ENCODE measurements at regions not wholly inside any gene's neighbourhood (a gene's known extent, or its start where the extent isn't known, plus 50 kb on each side); places are given as distances from the start of the nearest gene placed in this dataset.
A peak's percentile ranks its signal among the peaks of the same experiment; 100 is the strongest.

- peaks cover 0 to 20% (median under 1%) of the 10 kb centered on the region in 3 donors for H3K4me1 ChIP-seq
- ATAC-seq = no peak
- H3K27me3 ChIP-seq = no peaks in the 10 kb centered on the region
- H3K36me3 ChIP-seq = no peaks in the 10 kb centered on the region
- WGBS, 2 donors (ENCODE audit: low coverage in 1 of 2) = 66 to 72% methylated on average over 12 of the region's 17 CpGs
- H3K27ac ChIP-seq = no peak overlapping the region
- no peak for TF ChIP-seq POLR2A (IDR thresholded peaks at IDR 0.05)
- TF ChIP-seq EP300 (IDR thresholded peaks at IDR 0.05) = no peak
- no peak for TF ChIP-seq POLR2AphosphoS5 (IDR thresholded peaks at IDR 0.05)
- H3K4me3 ChIP-seq = no peak overlapping the region
- peaks cover 0 to 12% (median 0%) of the 10 kb centered on the region in 3 donors for H3K9me3 ChIP-seq
Observed at GRCh38 chr12:124693111-124693723, 125.8 kb upstream of the NCOR2 start.

DNA sequence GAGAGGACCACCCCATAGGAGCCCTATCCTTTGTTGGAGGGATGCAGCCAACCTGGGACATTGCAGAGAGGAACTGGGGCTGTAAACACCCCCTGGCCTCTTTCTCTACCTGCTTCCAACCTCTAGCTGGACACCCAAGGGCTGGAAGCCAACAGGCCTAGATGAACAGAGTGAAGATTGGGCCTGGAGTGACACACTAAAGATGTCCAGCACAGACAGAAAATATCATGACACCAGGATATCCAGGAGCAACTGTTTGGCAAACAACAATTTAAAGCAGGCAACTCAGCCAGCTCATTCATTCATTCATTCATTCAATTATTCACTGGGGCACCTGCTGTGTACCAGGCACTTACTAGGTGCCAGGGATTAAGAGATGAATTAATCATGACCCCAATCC, 125.0 kb upstream of the NCOR2 start:
- Histone ChIP-seq H3K9me3 (peaks cover 0 to 12% (median 0%) of the 10 kb centered on the region in 3 donors), H3K4me3 (no peak overlapping the region), H3K27me3 (no peaks in the 10 kb centered on the region), H3K36me3 (no peaks in the 10 kb centered on the region), H3K4me1 (peaks cover 0 to 27% (median 8%) of the 10 kb centered on the region in 3 donors), H3K27ac (no peak overlapping the region)
- no peak for TF ChIP-seq POLR2AphosphoS5 (IDR thresholded peaks at IDR 0.05)
- TF ChIP-seq POLR2A (IDR thresholded peaks at IDR 0.05) = no peak
- TF ChIP-seq CTCF (IDR thresholded peaks at IDR 0.05) = no peak
- TF ChIP-seq EP300 (IDR thresholded peaks at IDR 0.05) = no peak
- no peak for ATAC-seq

- Histone ChIP-seq H3K27me3 (no peaks in the 10 kb centered on the region), H3K36me3 (no peaks in the 10 kb centered on the region), H3K9me3 (peaks cover 0 to 12% (median 0%) of the 10 kb centered on the region in 3 donors), H3K27ac (no peak overlapping the region), H3K4me1 (peaks cover 0 to 20% (median 8%) of the 10 kb centered on the region in 3 donors), H3K4me3 (no peak overlapping the region)
- no peak for ATAC-seq
- 100% methylated on average over 1 of the region's 1 CpG; no CpG with 5 or more reads in 1 of the 2 donors for whole genome bisulfite sequencing, 2 donors (ENCODE audit: low coverage in 1 of 2)
- TF ChIP-seq POLR2A (IDR thresholded peaks at IDR 0.05) (no peak), POLR2AphosphoS5 (IDR thresholded peaks at IDR 0.05) (no peak), EP300 (IDR thresholded peaks at IDR 0.05) (no peak), CTCF (IDR thresholded peaks at IDR 0.05) (no peak)
Observed at GRCh38 chr12:124691429-124691828, 124.0 kb upstream of the NCOR2 start.

DNA sequence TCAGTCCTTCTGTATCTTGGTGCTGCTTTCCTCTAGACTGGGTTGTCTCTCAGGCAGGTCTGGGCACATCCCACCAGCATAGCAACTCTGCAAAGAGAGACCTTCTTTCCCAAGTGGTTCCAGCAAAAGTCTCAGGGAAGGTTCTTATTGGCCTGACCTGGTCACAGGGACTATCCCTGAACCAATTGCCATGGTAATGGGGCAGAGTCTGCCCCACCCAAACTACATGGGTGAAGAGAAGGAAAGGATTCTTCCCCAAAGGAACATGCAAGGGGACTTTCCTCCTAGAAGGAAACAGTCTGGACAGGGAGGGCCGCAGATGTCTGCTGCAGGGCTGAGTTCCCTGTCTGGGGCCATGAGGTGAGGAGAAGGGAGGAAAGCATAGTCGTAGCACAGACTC, 122.2 kb upstream of the NCOR2 start:
- TF ChIP-seq POLR2A (IDR thresholded peaks at IDR 0.05) (no peak), CTCF (IDR thresholded peaks at IDR 0.05) (no peak), POLR2AphosphoS5 (IDR thresholded peaks at IDR 0.05) (no peak), EP300 (IDR thresholded peaks at IDR 0.05) (no peak)
- no peaks in the 10 kb centered on the region for H3K36me3 ChIP-seq

GRCh38 chr12:124688356-124688992, 121.1 kb upstream of the NCOR2 start:
- no peaks in the 10 kb centered on the region for H3K36me3 ChIP-seq
- H3K4me1 ChIP-seq = peaks cover 0 to 50% (median 36%) of the 10 kb centered on the region in 3 donors
- peak overlapping the region in 3 of 4 donors; percentile 50 to 91 (median 91) for H3K27ac ChIP-seq
- ATAC-seq = no peak
- WGBS, 2 donors (ENCODE audit: low coverage in 1 of 2) = 30 to 42% methylated on average over 2 to 4 of the region's 6 CpGs
- H3K9me3 ChIP-seq = peaks cover 0 to 12% (median 0%) of the 10 kb centered on the region in 3 donors
- TF ChIP-seq POLR2A (IDR thresholded peaks at IDR 0.05) = no peak
- TF ChIP-seq CTCF (IDR thresholded peaks at IDR 0.05) = no peak
- H3K4me3 ChIP-seq = no peak overlapping the region
- no peaks in the 10 kb centered on the region for H3K27me3 ChIP-seq

More for the DNA sequence above, 122.2 kb upstream of the NCOR2 start:
- Histone ChIP-seq H3K4me1 (peaks cover 0 to 38% (median 26%) of the 10 kb centered on the region in 3 donors), H3K9me3 (peaks cover 0 to 12% (median 0%) of the 10 kb centered on the region in 3 donors), H3K27ac (no peak overlapping the region), H3K4me3 (no peak overlapping the region), H3K27me3 (no peaks in the 10 kb centered on the region)
- 60% methylated on average over 1 of the region's 2 CpGs; no CpG with 5 or more reads in 1 of the 2 donors for WGBS, 2 donors (ENCODE audit: low coverage in 1 of 2)
- ATAC-seq = no peak

All from gastroesophageal sphincter (tissue), 4 donors.